ENCODE measurements at regions not wholly inside any gene's neighbourhood (a gene's known extent, or its start where the extent isn't known, plus 50 kb on each side); places are given as distances from the start of the nearest gene placed in this dataset.

GRCh38 chr14:99094901-99095300, 177.1 kb downstream of the BCL11B start:
- BruUV-seq (replicated peaks), result no TSS peak
- ChIA-PET POLR2A (ENCODE audit: unreplicated experiment) (no interaction called here), CTCF (no interaction called here)
- dilution Hi-C loops (cut with HindIII; ENCODE audit: low sequenced_read_pairs, unreplicated experiment) (no loop called here), in situ Hi-C loops (cut with MboI; ENCODE audit: low sequenced_read_pairs) (no loop called here), intact Hi-C loops (cut with micrococcal nuclease) (loop anchor here (10.0 kb wide), 1 partner anchor 780 kb away; no protein-coding TSS in a partner anchor)
- Histone ChIP-seq H3K4me3 (ENCODE audit: insufficient read depth, low read depth, low read length) (no peak overlapping the region), H2AK5ac (ENCODE audit: low read depth, low read length) (no peak overlapping the region), H2AFZ (replicated peaks; ENCODE audit: low read length, poor library complexity) (no peak overlapping the region), H3K23ac (ENCODE audit: low read depth, low read length) (no peak overlapping the region), H2BK120ac (ENCODE audit: low read depth, low read length) (no peak overlapping the region), H3K56ac (ENCODE audit: extremely low read depth, insufficient read depth, low read length) (no peak overlapping the region), H2BK5ac (ENCODE audit: low read depth, low read length, poor library complexity, severe bottlenecking) (no peak overlapping the region), H3K4me1 (ENCODE audit: control insufficient read depth, insufficient read depth, low read length) (no peaks in the 10 kb centered on the region), H3K4me2 (ENCODE audit: low read depth, low read length) (no peak overlapping the region), H3K36me3 (ENCODE audit: control insufficient read depth, insufficient read depth, low read length) (no peaks in the 10 kb centered on the region), H4K5ac (ENCODE audit: low read depth, low read length) (no peak overlapping the region), H3K9me1 (ENCODE audit: insufficient read depth, low read length) (no peaks in the 10 kb centered on the region), H4K91ac (ENCODE audit: insufficient read depth, low read depth, low read length) (no peak overlapping the region), H3K27ac (ENCODE audit: insufficient read depth, low read length) (no peak overlapping the region), H3K4ac (ENCODE audit: low read depth, low read length) (no peak overlapping the region), H3K9me3 (ENCODE audit: control insufficient read depth, insufficient read depth, low read length) (peaks cover 29% of the 10 kb centered on the region), H4K8ac (ENCODE audit: low read depth in 2 of 2, low read length in 2 of 2) (no peak overlapping the region), H4K20me1 (ENCODE audit: insufficient read depth, low read length) (no peaks in the 10 kb centered on the region), H3K18ac (ENCODE audit: low read depth, low read length) (no peak overlapping the region), H2BK20ac (ENCODE audit: low read depth, low read length) (no peak overlapping the region), H3K14ac (replicated peaks; ENCODE audit: low read depth, low read length) (no peak overlapping the region), H3K79me1 (ENCODE audit: low read depth in 1 of 2, low read length in 2 of 2) (no peaks in the 10 kb centered on the region), H2BK15ac (ENCODE audit: low read depth, low read length) (no peak overlapping the region), H3K9ac (ENCODE audit: low read depth, low read length) (no peak overlapping the region), H2AK9ac (replicated peaks; ENCODE audit: low read depth, low read length, poor library complexity) (no peak overlapping the region), H3K27me3 (ENCODE audit: control insufficient read depth, insufficient read depth, low read length) (no peaks in the 10 kb centered on the region)
- TF ChIP-seq CEBPB (IDR thresholded peaks at IDR 0.05; ENCODE audit: low read depth, low read length), result no peak
- no peak for TF ChIP-seq CHD1 (IDR thresholded peaks at IDR 0.05; ENCODE audit: low read depth, low read length)
- TF ChIP-seq FOS (IDR thresholded peaks at IDR 0.05; ENCODE audit: low read depth, low read length), result no peak
- TF ChIP-seq RAD21 (IDR thresholded peaks at IDR 0.05; ENCODE audit: low read length), result no peak
- TF ChIP-seq, protein P1, sequence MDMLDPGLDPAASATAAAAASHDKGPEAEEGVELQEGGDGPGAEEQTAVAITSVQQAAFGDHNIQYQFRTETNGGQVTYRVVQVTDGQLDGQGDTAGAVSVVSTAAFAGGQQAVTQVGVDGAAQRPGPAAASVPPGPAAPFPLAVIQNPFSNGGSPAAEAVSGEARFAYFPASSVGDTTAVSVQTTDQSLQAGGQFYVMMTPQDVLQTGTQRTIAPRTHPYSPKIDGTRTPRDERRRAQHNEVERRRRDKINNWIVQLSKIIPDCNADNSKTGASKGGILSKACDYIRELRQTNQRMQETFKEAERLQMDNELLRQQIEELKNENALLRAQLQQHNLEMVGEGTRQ (IDR thresholded peaks at IDR 0.05; ENCODE audit: low read depth, low read length), result no peak
- no peak for TF ChIP-seq POLR2A (IDR thresholded peaks at IDR 0.05; ENCODE audit: low read depth, low read length)
- TF ChIP-seq MXI1 (IDR thresholded peaks at IDR 0.05; ENCODE audit: borderline replicate concordance, low read depth, low read length), result no peak
- TF ChIP-seq, protein P2, sequence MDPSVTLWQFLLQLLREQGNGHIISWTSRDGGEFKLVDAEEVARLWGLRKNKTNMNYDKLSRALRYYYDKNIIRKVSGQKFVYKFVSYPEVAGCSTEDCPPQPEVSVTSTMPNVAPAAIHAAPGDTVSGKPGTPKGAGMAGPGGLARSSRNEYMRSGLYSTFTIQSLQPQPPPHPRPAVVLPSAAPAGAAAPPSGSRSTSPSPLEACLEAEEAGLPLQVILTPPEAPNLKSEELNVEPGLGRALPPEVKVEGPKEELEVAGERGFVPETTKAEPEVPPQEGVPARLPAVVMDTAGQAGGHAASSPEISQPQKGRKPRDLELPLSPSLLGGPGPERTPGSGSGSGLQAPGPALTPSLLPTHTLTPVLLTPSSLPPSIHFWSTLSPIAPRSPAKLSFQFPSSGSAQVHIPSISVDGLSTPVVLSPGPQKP (IDR thresholded peaks at IDR 0.05; ENCODE audit: borderline replicate concordance, low read depth, low read length), result no peak
- no peak for TF ChIP-seq SMC3 (IDR thresholded peaks at IDR 0.05; ENCODE audit: low read depth, low read length)
- no peak for TF ChIP-seq BHLHE40 (IDR thresholded peaks at IDR 0.05; ENCODE audit: low read depth, low read length)
- TF ChIP-seq, protein P3, sequence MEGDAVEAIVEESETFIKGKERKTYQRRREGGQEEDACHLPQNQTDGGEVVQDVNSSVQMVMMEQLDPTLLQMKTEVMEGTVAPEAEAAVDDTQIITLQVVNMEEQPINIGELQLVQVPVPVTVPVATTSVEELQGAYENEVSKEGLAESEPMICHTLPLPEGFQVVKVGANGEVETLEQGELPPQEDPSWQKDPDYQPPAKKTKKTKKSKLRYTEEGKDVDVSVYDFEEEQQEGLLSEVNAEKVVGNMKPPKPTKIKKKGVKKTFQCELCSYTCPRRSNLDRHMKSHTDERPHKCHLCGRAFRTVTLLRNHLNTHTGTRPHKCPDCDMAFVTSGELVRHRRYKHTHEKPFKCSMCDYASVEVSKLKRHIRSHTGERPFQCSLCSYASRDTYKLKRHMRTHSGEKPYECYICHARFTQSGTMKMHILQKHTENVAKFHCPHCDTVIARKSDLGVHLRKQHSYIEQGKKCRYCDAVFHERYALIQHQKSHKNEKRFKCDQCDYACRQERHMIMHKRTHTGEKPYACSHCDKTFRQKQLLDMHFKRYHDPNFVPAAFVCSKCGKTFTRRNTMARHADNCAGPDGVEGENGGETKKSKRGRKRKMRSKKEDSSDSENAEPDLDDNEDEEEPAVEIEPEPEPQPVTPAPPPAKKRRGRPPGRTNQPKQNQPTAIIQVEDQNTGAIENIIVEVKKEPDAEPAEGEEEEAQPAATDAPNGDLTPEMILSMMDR (conservative IDR thresholded peaks at IDR 0.05; ENCODE audit: low read depth, low read length), result no peak
- TF ChIP-seq MAFK (IDR thresholded peaks at IDR 0.05; ENCODE audit: low read depth, low read length), result no peak
- TF ChIP-seq NFE2L2 (IDR thresholded peaks at IDR 0.05; ENCODE audit: low read depth, low read length), result no peak
- no peak for TF ChIP-seq MAZ (IDR thresholded peaks at IDR 0.05; ENCODE audit: borderline replicate concordance, low read depth, low read length)
- TF ChIP-seq RFX5 (IDR thresholded peaks at IDR 0.05; ENCODE audit: low read depth, low read length), result no peak
- TF ChIP-seq RCOR1 (IDR thresholded peaks at IDR 0.05; ENCODE audit: insufficient replicate concordance, low read length), result no peak
- WGBS, 2 experiments (ENCODE audit: extremely low coverage in 2 of 2, insufficient read length in 1 of 2), result 44% methylated on average over 6 of the region's 12 CpGs; no CpG with 5 or more reads in 1 of the 2 experiments
- no peak for DNase-seq
- no peak for ATAC-seq (ENCODE audit: low read depth)

Measured in IMR-90 (cell line).